Activated CD4-positive, alpha-beta T cell treated with anti-CD3 and anti-CD28 coated beads for 24 hours (primary cell): ENCODE measurements at regions not wholly inside any gene's neighbourhood (a gene's known extent, or its start where the extent isn't known, plus 50 kb on each side); places are given as distances from the start of the nearest gene placed in this dataset.
"Not testable (repeated sequence)": the region's sequence is repeated elsewhere in the genome, so short reads cannot be mapped to it uniquely, and the experiment has no call there.

Experiments
- DNase-seq, 2 donors: peaks; one replicate each; pipeline ENCODE4 v3.0.0-alpha.2; 2020; ENCODE audit warnings: low read depth in 2 of 2

DNA sequence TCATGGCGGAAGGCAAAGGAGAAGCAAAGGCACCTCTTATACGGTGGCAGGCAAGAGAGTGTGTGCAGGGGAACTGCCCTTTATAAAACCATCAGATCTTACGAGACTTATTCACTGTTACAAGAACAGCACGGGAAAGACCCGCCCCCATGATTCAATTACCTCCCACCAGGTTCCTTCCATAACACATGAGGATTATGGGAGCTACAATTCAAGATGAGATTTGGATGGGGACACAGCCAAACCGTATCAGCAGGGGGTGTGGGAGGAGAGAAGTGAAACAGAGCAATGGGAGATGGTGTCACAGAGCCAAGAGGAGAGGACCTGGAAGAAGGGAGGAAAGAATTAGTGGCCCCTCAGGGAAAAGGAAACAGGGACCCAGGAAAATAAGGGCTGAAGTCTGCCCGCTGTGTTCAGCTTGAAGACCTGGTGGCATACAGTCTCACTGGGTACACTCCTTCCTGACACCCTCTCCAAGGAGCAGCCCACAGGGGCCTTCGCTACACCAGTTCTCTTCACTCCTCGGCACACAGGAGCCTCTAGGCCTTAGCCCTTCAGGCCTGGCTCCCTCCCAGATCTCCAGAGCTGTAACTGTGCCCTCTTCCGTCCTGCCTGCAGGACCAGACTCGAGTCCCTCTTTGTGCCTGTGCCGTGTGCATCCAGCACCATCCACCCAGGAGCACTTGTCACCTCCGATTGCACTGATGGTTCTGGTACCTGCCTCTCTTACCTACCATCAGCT lies 262.1 kb downstream of the EIPR1 start:
- no peak for DNase-seq

DNA sequence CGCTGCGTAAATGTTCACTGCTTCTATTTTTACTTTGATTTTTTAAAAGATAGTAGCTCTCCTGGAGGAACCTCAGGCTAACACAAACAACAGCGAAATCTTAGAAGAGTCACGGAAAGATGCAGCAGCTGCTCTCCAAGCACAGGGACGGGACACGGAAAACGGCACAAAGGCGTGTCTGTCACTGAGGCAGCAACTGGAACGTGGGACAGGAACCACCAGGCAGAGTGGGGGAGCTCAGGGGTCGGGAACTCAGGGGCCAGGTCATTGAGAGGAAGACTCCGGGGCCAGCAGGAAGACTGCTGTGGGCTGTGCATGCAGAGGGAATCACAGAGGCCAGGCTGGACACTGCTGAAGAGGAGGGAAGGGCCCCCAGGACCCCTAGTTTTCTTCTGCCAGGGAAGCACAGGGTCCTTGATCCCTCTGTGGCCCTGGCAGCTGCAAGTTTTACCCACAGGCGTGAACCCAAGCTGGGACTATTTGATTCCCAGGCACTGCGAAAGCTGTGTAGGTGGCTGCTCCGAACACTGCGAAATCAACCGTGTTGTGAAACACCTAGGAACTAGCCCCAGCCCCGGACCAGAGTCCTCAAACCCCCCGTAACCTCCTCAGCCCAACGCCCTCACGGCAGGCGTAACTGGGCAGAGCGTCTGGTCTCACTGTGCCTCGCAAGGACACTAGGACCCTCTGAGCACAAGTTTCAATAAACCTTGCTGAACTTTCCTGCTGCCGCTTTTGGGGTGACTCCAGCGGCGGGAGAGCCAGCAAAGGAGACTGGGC lies 263.0 kb downstream of the EIPR1 start:
- DNase-seq, result no peak

DNA sequence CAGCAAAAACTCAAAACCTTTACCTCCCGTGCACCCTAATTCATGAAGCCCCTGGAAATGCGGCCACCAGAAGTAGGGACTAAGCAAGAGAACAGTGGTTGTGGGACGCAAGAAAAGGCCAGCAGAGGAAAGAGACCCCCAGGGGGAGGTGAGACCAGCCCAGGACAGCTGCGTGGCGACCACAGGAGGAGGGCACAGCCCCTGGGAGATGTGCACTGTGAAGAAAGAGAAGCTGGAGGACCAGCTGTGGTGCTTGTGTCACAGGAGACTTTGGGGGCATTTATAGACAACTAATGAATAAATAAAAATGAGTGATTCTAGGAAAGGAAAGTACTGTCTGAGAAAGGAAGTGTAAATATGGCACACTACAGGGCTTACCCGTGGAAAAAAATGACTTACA lies 263.8 kb downstream of the EIPR1 start:
- no peak for DNase-seq

DNA sequence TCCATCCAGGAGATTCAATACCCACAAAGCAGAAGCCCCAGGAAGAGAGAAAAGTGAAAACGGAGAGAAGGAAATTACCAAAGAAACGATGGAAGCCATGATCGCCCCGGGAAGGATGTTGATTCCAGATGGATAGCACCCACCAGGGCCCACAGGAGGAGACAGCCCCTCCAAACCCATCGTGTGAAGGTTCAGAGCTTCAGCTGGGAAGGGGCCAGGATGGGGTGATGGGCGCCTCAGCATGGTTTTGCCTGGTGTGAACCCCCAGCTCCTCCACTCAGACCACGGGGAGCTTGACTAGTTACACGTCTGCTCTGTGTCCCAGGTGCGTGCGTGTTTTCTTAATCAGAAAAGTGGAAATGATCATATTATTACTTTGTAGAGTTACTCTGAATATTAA lies 264.5 kb downstream of the EIPR1 start:
- no peak for DNase-seq

DNA sequence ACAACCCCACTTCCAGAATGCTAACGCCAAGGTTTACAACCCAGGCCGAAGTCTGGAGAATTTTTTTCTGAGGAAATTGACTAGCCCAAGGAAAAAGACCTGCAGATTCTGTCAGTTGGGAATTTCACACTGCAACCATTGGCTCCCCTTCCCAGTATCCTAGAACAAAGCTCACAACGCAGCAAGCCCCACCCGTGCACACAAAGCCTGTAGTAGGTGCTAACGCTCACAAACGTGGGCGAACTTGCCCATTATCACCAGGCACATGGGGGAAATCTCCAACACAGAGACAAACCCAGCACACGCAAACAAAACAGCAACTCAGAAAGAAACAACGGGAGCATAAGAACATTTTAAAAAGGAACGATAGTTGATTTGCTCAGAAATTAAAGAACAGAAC lies 265.1 kb downstream of the EIPR1 start:
- no peak for DNase-seq

DNA sequence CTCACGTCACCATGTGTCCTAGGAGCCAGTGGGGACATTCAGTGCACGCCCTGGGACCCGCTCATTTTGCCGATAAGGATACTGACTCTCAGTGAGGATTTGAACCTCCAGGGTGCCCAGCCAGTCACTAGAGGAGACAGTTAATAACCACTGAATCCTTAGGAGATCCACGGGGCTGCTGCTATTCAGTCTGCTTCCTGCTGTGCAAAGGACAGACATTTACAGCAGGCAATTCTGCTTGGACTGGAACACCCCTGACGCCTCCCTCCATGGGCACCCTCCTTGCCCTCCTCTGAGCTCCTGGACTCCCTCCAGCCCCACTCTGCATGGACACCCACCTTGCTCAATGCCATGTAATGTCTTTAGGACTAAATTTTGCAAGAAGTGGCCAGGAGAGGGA lies 265.5 kb downstream of the EIPR1 start:
- no peak for DNase-seq

DNA sequence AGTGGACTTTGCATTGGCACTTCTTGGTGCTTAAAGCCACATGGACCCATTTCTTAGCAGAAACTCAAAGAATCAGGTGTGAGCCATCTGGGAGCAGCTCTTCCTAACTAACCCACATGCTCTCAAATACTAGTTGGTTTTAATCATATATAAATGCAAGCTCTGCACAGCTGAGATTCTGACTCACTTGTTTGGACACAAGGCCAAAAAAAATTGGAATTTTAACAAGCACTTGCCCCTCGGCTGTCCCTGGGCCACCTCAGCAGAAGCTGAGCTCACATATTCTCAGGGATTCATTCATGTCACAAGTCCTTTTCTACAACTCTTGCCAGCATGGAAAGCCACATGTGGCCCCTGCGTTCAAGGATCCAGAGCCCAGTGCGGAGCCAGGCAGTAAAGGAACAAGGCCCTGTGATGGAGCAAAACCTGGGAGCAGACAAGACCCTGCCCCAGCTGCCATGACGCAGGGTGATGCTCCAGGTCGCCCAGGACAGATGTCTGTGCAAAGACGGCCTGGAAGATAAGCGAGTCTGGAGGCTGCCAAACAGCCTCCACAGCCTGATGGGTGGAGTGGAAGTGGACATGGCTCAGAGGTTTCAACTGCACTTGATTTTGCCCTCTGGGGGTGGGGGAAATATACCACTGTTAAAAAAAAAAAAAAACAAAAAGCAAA lies 266.5 kb downstream of the EIPR1 start:
- no peak for DNase-seq

DNA sequence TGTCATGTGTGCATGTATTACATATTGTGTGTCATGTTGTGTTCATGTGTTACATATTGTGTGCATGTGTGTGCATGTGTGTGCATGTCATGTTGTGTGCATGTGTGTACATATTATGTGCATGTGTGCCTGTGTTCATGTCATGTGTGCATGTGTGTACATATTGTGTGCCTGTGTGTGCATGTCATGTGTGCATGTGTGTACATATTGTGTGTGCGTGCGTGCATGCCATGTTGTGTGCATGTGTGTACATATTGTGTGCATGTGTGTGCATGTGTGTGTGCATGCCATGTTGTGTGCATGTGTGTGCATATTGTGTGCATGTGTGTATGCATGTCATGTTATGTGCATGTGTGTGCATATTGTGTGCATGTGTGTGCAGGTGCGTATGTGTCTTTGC lies 267.1 kb downstream of the EIPR1 start:
- DNase-seq, result no peak

DNA sequence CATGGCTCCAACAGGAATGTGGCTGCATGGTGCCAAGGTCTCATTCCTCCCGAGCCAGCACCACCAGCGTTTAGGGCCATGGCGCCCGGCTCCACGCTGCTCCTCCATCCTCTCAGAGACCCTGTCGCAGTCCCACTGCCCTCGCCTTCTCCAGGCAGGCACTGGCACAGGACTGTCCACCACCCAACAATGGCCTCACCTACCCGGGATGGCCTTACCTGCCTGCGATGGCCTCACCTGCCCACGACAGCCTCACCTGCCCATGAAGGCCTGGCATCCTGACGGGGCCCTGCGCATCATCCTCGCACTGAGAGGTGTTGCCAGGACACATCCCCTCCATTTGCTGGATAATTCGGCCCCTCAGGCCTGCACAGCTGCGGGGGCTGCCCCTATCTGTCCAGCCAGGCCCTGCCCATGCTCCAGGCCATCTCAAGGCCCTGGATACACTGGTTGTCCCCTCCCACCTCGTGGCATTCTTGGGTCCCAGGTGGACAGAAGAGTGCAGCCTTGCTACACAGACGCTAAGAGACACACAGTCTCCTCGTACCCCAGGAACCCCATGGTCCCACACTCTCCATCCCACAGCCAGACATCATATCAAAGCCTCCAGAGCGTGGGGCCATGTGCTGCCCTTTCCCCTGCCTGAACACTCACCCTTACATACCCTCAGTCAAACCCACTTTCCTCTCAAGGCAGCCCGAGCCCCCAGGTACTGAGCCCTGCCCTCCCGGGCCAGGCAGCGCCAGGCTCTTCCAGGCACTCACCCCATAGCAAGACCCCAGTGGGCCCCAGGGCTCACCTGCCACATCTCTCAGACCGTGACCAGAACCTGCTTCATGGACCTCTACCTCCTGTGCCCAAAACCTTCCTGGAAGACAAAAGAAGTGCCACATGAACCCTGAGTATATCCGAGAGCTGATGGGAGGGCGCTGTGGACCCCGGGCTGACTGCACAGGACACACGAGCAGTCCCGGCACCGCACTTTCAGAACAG lies 268.6 kb downstream of the EIPR1 start:
- DNase-seq, result no peak

DNA sequence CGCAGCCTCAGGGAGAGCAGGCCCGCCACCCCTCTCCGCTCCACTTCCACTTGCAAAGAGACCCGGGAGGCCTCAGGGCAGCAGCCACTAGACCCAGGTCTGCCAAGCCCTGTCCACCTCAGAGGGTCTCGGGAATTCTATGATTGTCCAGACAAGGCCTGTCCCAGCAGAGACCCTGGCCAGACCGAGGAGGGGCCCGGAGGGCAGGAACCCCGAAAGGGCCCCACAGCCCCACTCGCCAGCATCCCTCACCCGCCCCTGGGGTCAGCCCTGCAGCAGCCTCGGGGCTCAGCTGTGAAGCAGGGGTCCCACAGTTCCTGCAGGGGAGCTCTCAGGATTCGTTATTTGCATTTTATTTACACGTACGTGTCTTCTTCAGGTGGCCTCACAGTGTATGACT lies 269.5 kb downstream of the EIPR1 start:
- DNase-seq, result no peak

DNA sequence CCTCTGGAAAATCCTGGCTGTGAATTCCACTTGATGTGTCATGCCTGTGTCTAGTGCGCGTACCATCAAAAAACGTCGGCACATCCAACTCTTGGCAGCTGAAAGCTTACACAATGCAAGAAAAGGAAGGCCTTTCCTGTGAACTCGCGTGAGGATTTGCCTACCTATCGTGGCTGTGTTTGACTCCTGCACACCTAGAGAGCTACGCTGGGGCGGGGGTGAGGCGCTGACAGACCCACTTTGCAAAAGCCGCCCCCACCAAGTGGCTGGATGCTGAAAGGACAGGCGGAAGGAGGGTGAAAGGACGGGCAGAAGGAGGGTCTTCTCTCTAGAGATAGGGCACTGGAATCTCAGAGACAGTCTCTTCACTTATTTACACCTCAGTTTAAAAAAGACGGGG lies 270.1 kb downstream of the EIPR1 start:
- no peak for DNase-seq

DNA sequence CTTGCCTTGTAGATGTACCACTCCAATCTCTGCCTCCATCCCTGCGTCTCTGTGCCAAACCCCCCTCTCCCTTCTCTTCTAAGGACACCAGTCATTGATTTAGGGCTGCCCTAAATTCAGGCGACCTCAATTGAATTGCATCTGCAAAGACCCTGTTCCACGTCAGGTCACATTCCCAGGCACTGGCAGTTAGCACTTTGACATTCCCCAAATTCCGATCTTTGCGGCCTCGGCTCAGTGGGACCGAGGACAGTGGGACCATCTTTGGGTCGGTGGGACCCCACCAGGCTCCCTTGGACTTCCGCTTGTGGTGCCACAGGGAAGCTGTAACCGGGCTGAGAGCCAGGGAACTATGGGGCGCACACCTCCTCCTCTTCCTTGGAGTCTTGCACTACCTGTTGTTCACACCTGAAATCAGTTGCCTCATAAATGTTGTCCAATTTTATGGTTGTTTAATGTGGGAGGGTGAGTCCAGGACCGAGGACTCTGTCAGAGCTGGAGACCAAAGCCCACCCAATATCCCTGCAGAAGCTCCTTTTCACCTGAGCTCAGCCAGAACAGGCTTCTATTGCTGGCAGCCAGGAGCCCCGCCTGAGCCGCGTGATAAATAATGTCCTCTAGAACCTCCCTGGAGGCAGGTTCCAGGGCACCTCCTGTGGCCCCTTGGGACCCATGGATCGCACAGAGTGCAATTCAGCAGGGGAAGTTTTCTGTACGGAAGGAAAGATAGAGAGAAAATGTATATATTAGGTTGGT lies 271.6 kb downstream of the EIPR1 start:
- DNase-seq, result no peak

DNA sequence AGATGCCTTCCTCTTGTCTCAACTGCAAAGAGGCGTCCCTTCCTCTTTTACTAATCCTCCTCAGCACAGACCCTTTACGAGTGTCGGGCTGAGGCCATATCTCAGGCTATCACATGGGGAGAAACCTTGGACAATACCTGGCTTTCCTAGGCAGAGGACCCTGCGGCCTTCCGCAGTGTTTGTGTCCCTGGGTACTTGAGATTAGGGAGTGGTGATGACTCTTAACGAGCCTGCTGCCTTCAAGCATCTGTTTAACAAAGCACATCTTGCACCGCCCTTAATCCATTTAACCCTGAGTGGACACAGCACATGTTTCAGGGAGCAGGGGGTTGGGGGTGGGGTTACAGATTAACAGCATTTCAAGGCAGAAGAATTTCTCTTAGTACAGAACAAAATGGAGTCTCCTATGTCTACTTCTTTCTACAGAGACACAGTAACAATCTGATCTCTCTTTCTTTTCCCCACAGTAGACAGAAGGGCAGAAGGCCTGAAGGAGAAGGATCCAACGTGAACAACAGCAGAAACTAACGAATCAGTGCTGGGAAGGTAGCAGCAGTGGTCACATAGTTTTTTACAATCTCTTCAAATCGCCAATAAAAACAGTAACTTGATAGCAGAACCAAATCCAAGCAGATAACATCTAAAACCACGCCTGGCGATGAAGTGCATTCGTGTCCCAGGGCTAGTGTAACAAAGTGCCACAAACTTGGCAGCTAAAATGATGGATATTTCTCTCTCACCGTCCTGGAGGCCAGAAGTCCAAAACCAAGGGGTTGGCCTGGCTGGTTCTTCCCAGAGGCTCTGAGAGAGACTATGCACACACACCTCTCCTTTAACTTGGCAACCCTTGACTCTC lies 272.4 kb downstream of the EIPR1 start:
- DNase-seq, result not testable (repeated sequence)

DNA sequence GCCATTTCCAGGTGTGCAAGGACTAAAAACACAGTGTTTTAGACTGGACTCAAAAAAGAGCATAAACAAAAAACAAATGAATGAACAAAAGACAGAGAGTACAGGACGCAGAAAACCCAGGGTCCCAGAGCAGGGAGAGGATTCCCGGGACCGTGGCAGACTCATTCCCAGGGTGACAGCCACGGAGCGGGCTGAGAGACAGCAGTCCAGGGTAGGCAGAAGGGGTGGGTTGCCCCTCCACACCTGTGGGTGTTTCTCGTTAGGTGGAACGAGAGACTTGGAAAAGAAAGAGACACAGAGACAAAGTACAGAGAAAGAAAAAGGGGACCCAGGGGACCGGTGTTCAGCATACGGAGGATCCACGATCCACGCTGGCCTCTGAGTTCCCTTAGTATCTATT lies 273.4 kb downstream of the EIPR1 start:
- DNase-seq, result no peak

DNA sequence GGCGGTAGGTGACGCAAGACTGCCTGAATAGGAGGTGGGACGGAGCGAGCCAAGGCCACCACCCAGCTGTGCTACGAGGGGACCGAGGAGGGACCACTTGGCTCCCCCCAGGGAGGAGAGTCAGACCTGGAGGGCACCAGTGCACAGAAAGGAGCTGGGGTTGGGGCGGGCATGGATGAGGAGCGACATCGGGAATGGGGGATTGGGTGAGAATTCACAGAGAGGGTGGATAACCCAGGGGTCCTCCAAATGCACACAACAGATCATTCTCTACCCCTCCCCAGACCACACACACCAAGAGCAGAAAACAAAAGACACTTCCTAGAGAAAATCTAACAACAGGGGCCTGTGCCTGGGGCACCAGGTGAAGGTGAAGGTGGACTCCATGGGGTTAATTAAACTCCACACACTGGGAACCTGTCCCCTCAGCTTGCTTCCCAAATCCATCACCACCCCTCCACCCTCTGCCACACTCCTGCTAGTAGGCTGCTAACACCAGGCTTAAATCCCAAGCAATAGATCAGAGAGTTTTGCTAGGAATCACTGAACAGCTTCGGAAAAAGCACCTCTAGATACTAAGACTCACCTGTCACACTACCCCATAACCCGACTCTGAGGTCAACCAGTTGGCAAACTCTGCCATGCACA lies 274.6 kb downstream of the EIPR1 start:
- no peak for DNase-seq

DNA sequence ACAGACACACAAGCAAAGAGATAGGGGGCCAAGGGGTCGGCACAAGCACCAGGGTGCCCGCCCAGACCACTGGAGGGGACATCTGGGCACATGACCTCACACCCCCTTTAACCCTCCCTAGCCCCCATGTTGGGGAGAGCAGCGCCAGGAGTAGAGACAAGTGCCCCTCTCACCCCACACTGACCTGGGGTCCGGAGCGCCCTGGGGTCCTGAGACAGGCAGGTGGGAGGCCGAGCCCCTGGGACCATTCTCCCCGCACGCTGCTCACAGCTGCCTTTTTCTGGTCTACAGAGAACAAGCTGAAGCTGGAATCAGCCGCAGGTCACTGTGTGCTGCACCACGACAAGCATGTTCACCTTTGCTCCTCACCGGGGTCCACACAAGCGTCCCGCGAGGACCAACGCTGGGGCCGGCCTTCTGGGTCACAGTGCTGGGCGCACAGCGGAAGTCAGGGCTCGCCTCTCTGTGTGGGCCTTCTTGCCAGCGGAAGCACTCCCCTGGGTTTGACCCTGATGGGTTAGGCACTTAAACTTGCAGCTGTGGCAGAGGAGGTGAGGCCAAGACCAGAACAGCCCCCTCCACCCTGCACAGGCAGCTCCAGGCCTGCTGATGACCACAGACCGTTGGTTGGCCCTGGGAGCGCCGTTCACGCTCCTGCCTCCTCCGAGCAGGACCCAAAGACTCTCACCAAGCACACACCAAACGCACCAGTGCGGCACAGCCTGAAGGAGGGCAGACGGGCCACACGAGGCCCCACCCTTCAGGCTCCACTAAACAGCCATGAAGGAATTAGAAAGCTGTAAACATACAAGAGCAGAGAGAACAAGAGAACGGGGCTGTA lies 275.3 kb downstream of the EIPR1 start:
- DNase-seq, result no peak

DNA sequence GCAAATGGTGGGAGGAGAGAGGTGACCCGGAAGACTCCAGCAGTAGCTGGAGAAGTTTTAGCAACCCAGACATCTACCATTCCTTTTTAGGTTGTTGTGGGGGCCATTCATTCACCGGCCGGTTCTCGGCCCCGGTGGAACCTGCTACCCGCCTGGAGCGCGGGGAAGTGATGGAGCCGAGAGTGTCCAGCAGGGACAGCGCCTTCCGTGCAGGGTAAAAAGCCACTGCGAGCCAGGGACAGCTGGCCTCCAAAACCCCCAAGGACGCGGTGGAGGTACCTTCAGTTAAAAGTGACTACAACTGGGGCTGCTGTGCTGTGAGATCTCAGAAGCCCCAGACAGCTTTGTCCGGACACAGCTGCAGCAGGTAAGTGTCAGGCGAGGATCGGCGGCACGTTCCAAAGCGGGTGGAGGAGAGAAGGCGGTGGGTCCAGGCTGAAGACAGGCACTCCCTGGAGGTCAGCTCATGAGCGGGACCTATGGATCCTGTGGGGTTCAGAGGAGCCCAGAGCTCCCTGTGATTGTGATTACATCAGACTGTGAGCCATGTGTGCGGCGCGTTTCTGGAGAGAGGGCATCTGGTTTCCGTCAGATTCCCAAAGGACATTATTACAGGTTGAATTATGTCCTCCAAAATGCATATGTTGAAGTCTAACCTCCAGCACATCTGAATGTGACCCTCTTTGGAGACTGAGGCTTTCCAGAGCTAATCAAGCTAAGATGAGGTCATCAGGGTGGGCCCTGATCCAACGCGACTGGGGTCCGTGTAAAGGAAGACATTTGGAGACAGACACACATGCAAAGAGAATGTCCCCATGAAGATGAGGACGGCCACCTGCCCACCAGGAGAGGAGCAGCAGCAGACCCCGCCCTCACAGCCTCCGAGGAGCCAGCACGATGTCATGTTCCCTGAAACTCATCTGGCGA lies 276.3 kb downstream of the EIPR1 start:
- no peak for DNase-seq
